Upper lobe of left lung (tissue), 4 donors: ENCODE measurements at regions not wholly inside any gene's neighbourhood (a gene's known extent, or its start where the extent isn't known, plus 50 kb on each side); places are given as distances from the start of the nearest gene placed in this dataset.

Source experiments
- CTCF ChIP-seq, 6 experiments: fragments of 450-650 bp in 4 of 6; fragments of 200-600 bp in 2 of 6; sonication (generic) in 2 of 6; IDR thresholded peaks; one replicate each; pipeline ENCODE4 v1.5.1; 2016 to 2019; ENCODE audit warnings: antibody characterized with exemption in 6 of 6
- EP300 ChIP-seq, 4 donors: sonication (generic); formaldehyde crosslinking; IDR thresholded peaks; one replicate each; pipeline ENCODE4 v1.5.1; 2017; ENCODE audit warnings: antibody characterized with exemption in 4 of 4, control low read depth in 2 of 4
- POLR2AphosphoS5 ChIP-seq, 2 donors: sonication (generic); formaldehyde crosslinking; IDR thresholded peaks; one replicate each; pipeline ENCODE4 v1.5.1; 2017; ENCODE audit warnings: antibody characterized with exemption in 2 of 2

GRCh38 chr6:163937071-163937470 lies 522.6 kb downstream of the QKI start:
- TF ChIP-seq CTCF (IDR thresholded peaks at IDR 0.05): no peak
- no peak for TF ChIP-seq EP300 (IDR thresholded peaks at IDR 0.05)
- TF ChIP-seq POLR2AphosphoS5 (IDR thresholded peaks at IDR 0.05): no peak
